Naive B cell (primary cell): ENCODE measurements at regions not wholly inside any gene's neighbourhood (a gene's known extent, or its start where the extent isn't known, plus 50 kb on each side); places are given as distances from the start of the nearest gene placed in this dataset.
A peak's percentile ranks its signal among the peaks of the same experiment; 100 is the strongest.

Source experiments
- ATAC-seq, 2 donors: fragments of 150-1000 bp; cut with Tn5 transposase; 2 replicates each; pipeline ENCODE4 v1.10.0; 2021; ENCODE audit warnings: low read depth in 2 of 2, mild to moderate bottlenecking in 2 of 2, moderate library complexity in 2 of 2
- DNase-seq: peaks from one replicate; pipeline ENCODE4 v3.0.0; 2022
- H3K27ac Mint-ChIP-seq, 6 donors: one replicate each; pipeline ENCODE4 v1.8.0; 2020 to 2022; ENCODE audit warnings: mild to moderate bottlenecking in 6 of 6, mixed read lengths in 6 of 6, moderate library complexity in 5 of 6, inconsistent platforms in 2 of 6
- H3K27me3 Mint-ChIP-seq, 3 donors: one replicate each; pipeline ENCODE4 v1.8.0; 2021 to 2022; ENCODE audit warnings: mixed read lengths in 3 of 3, mild to moderate bottlenecking in 1 of 3
- H3K36me3 Mint-ChIP-seq, 2 donors: one replicate each; pipeline ENCODE4 v1.8.0; 2020 to 2022; ENCODE audit warnings: mixed read lengths in 2 of 2, inconsistent platforms in 1 of 2, mild to moderate bottlenecking in 1 of 2
- H3K4me1 Mint-ChIP-seq, 3 donors: one replicate each; pipeline ENCODE4 v1.8.0; 2020 to 2022; ENCODE audit warnings: mixed read lengths in 3 of 3, inconsistent platforms in 1 of 3, mild to moderate bottlenecking in 1 of 3, moderate library complexity in 1 of 3
- H3K4me3 Mint-ChIP-seq, 8 donors: one replicate each; pipeline ENCODE4 v1.8.0; 2020 to 2022; ENCODE audit warnings: mild to moderate bottlenecking in 8 of 8, mixed read lengths in 8 of 8, moderate library complexity in 8 of 8, inconsistent platforms in 2 of 8
- H3K9me3 Mint-ChIP-seq, 7 donors: one replicate each; pipeline ENCODE4 v1.8.0; 2020 to 2022; ENCODE audit warnings: mixed read lengths in 7 of 7, mild to moderate bottlenecking in 5 of 7, inconsistent platforms in 2 of 7, moderate library complexity in 1 of 7

DNA sequence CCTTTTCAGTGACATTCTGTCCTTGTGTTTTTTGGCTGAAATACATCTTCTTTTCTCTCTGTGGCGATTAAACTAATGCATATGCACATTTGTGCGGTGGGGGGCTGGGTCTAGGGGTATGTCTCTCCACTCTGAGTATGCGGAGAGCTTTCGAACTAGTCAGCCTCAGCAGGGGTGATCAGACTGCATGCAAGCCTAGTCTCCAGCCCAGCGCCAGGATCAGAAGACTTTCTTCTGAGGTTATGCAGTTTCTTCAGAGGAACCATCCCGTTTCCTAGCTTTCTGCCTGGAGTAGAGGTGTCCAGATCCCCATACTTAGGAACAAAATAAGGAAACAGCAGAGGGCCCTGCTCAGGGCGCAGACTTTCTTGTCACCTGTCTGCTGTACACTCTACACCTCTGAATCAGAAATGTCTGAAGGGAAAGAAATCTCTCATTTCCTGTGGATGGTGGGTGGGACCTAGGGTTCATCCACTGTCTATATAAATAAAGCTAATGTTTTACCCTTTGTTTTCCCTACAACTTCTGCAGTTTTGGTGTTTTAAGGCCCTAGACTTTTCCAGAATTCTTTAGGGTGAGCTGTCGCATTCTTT, 230.4 kb downstream of the ABHD5 start:
- peaks cover 0 to 13% of the 10 kb centered on the region in 2 donors for H3K36me3 Mint-ChIP-seq
- H3K27me3 Mint-ChIP-seq, result peaks cover 45 to 56% (median 53%) of the 10 kb centered on the region in 3 donors
- DNase-seq (no peak), ATAC-seq (no peak)
- H3K4me3 Mint-ChIP-seq, result no peak overlapping the region
- H3K9me3 Mint-ChIP-seq, result peaks cover 0 to 21% (median 5%) of the 10 kb centered on the region in 7 donors
- H3K27ac Mint-ChIP-seq, result no peak overlapping the region
- H3K4me1 Mint-ChIP-seq, result peaks cover 0 to 6% (median 0%) of the 10 kb centered on the region in 3 donors

DNA sequence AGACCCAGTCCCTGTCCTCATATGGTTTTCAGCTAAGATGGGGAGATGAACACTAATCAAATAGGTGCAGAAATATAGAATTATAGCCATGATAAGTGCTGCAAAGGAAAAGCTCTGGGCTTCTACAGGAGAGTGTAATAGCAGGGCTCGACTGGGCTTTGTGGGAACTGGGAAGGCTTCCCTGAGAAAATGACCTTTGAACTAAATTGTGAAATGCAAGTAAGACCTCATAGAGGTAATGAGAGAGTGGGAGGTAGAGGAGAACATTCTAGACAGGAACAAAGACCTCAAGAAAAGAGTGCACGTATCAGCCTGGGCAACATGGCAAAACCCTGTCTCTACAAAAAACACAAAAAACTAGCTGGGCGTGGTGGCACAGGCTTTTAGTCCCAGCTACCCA, 231.6 kb downstream of the ABHD5 start:
- Mint-ChIP-seq H3K36me3 (peaks cover 0 to 13% of the 10 kb centered on the region in 2 donors), H3K4me1 (peaks cover 0 to 6% (median 0%) of the 10 kb centered on the region in 3 donors), H3K27me3 (peaks cover 52 to 60% (median 60%) of the 10 kb centered on the region in 3 donors), H3K9me3 (peaks cover 0 to 17% (median 4%) of the 10 kb centered on the region in 7 donors), H3K4me3 (no peak overlapping the region), H3K27ac (no peak overlapping the region)
- ATAC-seq (no peak), DNase-seq (no peak)

DNA sequence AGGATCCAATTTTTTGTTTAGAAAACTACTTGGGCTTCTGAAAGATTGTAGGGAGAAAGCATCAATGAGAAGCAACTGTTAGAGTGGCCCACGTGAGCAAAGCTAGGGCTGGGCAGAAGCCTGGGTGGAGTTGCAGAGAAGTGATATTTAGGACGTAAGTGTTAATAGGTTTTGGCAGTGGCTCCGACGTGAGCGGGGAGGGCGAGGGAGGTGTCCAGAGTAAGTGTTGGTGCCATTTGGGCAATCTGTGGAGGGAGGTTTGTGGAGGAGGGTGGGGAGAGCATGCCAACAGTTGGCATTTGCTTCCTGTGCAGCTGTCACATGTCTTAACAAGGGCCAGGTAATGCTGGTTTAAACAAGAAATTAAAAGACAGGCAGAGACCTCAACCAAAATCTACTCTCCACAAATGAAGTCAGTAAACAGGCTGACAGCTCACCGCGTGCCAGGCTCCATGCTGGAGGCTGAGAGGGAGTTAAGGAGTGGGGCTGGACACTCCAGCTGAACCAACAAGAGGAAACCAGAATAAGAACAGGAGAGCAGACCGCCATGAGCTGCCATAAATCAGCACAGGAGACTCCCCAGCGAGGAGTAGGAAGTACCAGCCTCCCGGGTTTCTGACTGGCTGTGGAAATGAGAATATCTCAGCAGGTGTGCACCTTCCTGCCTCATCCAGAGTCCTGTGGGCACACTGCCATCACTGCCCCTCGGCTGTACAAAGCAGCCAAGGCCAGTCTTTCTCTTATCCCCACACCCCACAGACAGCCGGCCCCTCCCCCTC, 232.6 kb downstream of the ABHD5 start:
- ATAC-seq (no peak), DNase-seq (no peak)
- Mint-ChIP-seq H3K36me3 (peaks cover 0 to 13% of the 10 kb centered on the region in 2 donors), H3K27ac (peak overlapping the region in 2 of 6 donors; percentile 78 to 85), H3K27me3 (peaks cover 54 to 60% (median 60%) of the 10 kb centered on the region in 3 donors), H3K4me1 (peaks cover 0 to 6% (median 0%) of the 10 kb centered on the region in 3 donors), H3K9me3 (peaks cover 0 to 17% (median 4%) of the 10 kb centered on the region in 7 donors), H3K4me3 (no peak overlapping the region)

DNA sequence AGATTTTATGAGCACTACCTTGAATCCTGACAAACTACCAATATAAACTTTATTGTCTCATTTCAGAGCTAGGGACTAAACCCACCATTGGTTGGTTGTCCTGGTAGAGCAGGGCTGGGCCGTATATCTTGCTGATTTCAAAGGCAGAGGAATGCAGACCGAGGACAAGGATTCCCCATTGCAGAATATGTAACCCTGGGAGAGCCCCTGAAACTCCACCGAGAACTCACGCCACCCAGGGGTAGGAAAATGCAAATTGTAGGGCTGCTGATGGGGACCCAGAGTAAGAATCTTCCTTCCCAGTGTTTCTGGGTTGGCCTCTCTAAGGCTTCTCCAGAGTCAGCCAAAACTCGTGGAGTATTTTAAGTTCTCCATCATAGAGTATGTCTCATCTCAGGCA, 235.3 kb downstream of the ABHD5 start:
- no peak for DNase-seq
- ATAC-seq, result no peak
- Mint-ChIP-seq H3K4me1 (peaks cover 0 to 6% (median 0%) of the 10 kb centered on the region in 3 donors), H3K36me3 (peaks cover 0 to 5% of the 10 kb centered on the region in 2 donors), H3K27me3 (peaks cover 48 to 57% (median 49%) of the 10 kb centered on the region in 3 donors), H3K4me3 (peak overlapping the region in 1 of 8 donors; percentile 65), H3K27ac (no peak overlapping the region), H3K9me3 (peaks cover 0 to 9% (median 0%) of the 10 kb centered on the region in 7 donors)

DNA sequence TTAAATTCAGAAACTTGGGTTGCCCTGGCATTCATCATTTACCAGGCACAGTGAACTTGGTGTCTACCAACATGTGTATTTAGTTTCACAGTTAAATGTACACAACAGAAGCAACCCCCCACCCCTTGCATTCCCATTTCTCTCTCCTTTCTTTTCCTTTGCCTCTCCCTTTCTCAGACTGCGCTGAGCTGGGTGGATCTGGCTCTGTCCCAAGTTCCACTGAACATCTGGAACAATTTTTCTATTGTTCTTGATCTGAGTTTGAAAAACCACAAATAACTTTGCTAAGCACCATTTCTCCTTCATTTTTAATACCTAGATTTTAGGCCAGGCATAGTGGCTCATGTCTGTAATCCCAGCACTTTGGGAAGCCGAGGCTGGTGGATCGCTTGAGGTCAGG, 242.2 kb downstream of the ABHD5 start:
- H3K27me3 Mint-ChIP-seq, result peaks cover 9 to 36% (median 30%) of the 10 kb centered on the region in 3 donors
- peaks cover 4 to 15% (median 13%) of the 10 kb centered on the region in 7 donors for H3K9me3 Mint-ChIP-seq
- ATAC-seq (no peak), DNase-seq (no peak)
- peak overlapping the region in 1 of 8 donors; percentile 10 for H3K4me3 Mint-ChIP-seq
- no peaks in the 10 kb centered on the region for H3K4me1 Mint-ChIP-seq
- no peak overlapping the region for H3K27ac Mint-ChIP-seq
- no peaks in the 10 kb centered on the region for H3K36me3 Mint-ChIP-seq

DNA sequence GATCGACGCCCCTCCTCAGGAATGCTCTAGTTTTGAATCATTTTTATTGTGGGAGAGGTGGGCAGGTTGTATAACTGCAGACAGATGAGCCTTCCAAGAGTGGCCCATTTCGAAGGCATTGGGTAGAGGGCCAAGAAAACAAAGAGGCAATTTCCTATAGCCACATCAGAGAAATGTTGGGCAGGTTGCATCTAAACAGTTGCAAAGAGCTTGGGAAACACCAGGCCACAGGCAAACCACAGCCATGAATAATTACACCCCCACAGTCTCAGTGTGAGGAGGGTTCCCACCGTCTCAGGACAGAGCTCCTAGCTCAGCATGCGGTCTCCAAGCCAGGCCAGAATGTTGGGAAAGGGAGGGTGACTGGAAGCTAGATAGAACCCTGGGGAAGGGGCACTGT, 257.3 kb downstream of the ABHD5 start:
- no peaks in the 10 kb centered on the region for H3K36me3 Mint-ChIP-seq
- ATAC-seq (no peak), DNase-seq (no peak)
- H3K9me3 Mint-ChIP-seq, result peaks cover 0 to 5% (median 1%) of the 10 kb centered on the region in 7 donors
- H3K27me3 Mint-ChIP-seq, result peaks cover 33 to 43% (median 36%) of the 10 kb centered on the region in 3 donors
- H3K27ac Mint-ChIP-seq, result no peak overlapping the region
- no peaks in the 10 kb centered on the region for H3K4me1 Mint-ChIP-seq
- no peak overlapping the region for H3K4me3 Mint-ChIP-seq

DNA sequence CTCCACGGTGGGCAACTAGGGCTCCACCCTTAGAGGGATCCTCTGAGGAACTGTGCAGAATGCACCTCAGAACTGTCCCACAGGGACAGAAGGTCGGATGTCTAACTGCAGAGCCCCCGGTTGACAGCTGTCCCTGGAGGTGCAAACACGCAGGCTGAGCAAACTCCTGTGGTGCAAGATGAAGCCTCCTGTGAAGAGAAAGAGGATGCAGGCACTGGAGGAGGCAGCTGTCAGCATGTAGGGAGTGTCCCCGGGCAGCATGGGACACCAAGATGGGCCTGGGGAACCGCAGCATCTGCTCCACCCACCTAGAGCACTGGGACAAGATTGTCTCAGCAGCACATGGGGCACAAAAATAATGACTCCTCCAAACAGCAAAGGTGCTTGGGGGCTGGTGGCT, 258.9 kb downstream of the ABHD5 start:
- Mint-ChIP-seq H3K4me1 (no peaks in the 10 kb centered on the region), H3K27ac (no peak overlapping the region), H3K36me3 (no peaks in the 10 kb centered on the region), H3K27me3 (peaks cover 34 to 45% (median 36%) of the 10 kb centered on the region in 3 donors), H3K9me3 (peaks cover 0 to 3% (median 0%) of the 10 kb centered on the region in 7 donors), H3K4me3 (no peak overlapping the region)
- ATAC-seq, result no peak
- DNase-seq, result no peak

DNA sequence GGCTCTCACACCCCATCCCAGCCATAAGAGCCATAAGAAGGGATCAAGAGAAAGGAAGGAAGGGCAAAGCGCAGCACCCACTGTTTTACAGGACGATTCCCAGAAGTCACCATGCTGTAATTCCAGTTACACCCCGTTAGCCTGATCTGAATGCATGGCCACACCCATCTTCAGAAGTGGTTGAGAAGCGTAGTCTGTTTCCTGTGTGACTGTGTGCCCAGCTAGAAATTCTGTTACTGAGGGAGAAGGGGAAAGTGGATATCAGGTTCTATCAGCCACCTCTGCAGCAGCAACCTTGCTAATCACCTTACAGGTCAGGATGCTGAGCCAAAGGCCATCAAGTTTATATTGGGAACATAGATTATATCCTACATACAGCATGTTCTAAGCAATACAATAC, 260.0 kb downstream of the ABHD5 start:
- Mint-ChIP-seq H3K27me3 (peaks cover 41 to 47% (median 45%) of the 10 kb centered on the region in 3 donors), H3K4me3 (no peak overlapping the region), H3K27ac (peak overlapping the region in 1 of 6 donors; percentile 22), H3K36me3 (no peaks in the 10 kb centered on the region), H3K9me3 (peaks cover 0 to 1% (median 0%) of the 10 kb centered on the region in 7 donors), H3K4me1 (no peaks in the 10 kb centered on the region)
- ATAC-seq (no peak), DNase-seq (no peak)

DNA sequence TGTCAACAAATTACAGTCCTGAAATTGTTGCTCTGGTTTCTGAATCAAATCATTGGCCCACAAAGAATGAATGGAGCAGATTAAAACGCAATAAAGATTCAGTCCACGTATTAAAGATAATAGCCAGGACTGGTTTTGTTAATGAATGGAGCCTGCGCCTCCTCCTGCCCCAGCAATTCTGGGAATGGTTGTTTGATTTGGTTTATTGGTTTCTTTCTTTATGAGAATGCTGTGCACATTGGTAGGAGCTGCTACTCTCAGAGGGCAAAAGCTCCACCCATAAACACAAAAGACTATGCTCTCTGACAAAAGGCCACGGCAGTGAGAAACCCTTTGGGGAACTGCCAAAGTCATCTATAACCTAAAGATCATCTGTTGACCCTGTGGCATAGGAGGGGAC, 261.1 kb downstream of the ABHD5 start:
- Mint-ChIP-seq H3K36me3 (no peaks in the 10 kb centered on the region), H3K4me1 (no peaks in the 10 kb centered on the region), H3K9me3 (peaks cover 0 to 3% (median 0%) of the 10 kb centered on the region in 7 donors), H3K4me3 (no peak overlapping the region), H3K27me3 (peaks cover 43 to 51% (median 45%) of the 10 kb centered on the region in 3 donors), H3K27ac (no peak overlapping the region)
- ATAC-seq, result no peak
- no peak for DNase-seq

DNA sequence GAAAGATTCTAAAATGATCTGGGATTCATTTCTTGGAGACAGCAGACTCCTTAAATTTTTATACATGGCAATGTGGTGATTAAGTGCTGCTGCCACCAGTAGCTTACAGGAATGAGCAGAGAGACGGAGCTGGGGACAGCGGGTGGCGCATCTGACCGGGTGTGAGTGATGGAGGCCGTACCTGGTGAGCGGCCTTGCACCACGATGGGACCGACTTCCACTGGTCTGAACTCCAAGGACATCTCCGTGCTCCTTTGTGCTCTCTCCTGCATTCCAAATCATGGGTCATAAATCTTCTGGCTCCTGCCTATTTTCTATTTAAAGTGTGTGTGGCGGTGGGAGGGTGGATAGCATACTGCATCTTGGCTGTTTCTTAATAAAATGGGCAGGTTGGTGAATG, 262.6 kb downstream of the ABHD5 start:
- H3K4me1 Mint-ChIP-seq, result no peaks in the 10 kb centered on the region
- ATAC-seq, result no peak
- no peak overlapping the region for H3K4me3 Mint-ChIP-seq
- H3K36me3 Mint-ChIP-seq, result no peaks in the 10 kb centered on the region
- H3K9me3 Mint-ChIP-seq, result peaks cover 0 to 3% (median 0%) of the 10 kb centered on the region in 7 donors
- peaks cover 36 to 48% (median 37%) of the 10 kb centered on the region in 3 donors for H3K27me3 Mint-ChIP-seq
- no peak for DNase-seq
- H3K27ac Mint-ChIP-seq, result peak overlapping the region in 1 of 6 donors; percentile 56

DNA sequence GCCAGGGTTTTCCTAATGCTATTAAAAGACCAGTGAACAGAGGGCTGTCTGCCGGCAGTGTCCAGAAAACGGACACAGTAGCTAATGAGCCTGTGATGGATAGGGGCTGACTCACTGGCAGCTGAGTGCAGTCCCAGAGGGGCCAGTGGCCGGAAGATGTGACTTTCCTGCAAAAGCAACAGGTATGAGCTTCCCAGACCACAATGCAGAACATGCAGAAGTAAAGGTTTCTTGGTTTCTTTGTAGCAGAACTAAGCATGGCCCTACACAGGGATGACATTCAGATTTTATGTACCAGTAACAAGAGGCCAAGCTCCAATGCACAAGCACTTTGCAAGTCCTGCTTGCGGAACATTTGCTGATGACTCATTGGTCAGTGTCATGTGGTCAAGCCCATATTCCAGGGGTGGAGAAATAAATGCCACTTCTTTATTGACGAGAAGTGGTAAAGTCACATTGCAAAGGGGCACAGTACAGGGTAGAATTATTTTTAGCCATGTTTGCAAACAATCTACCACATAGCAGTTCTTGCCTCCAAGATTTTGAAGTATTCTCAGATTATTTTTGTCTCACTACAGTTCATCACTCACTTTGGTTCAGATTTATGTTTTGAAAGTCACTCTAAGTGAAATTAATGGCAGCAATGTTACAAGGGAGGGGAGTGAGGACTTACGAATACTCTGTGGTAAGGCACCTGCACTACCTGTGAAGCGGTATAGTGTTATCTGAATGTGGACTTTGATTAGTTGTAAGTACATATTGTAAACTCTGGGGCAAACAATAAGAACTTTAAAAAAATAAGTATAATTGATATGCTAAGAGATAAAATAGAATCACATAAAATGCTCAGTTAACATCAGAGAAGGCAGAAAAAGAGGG, 263.3 kb downstream of the ABHD5 start:
- Mint-ChIP-seq H3K4me1 (no peaks in the 10 kb centered on the region), H3K9me3 (peaks cover 0 to 3% (median 0%) of the 10 kb centered on the region in 7 donors), H3K27me3 (peaks cover 31 to 49% (median 36%) of the 10 kb centered on the region in 3 donors), H3K36me3 (no peaks in the 10 kb centered on the region), H3K27ac (peak overlapping the region in 1 of 6 donors; percentile 56), H3K4me3 (no peak overlapping the region)
- ATAC-seq (no peak), DNase-seq (no peak)

DNA sequence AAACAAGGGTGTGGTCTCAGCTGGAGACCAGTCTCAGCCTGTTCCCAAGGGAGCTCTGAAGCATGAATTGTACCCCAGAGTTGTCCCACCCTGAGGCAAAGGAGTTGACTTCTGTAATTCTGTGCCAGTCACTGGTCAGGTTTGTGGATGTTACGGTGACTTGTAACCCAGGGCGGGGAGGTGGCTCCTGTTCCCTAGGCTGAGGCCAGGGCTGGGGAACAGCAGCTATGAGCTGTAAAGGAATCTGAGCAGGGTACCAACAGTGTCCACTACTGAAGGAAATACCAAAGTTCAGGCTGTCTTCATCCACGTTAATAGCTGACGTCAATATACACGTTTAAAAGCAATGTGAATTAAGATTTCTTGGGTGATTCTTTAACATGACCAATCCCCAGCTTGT, 266.2 kb downstream of the ABHD5 start:
- no peaks in the 10 kb centered on the region for H3K4me1 Mint-ChIP-seq
- H3K27ac Mint-ChIP-seq, result no peak overlapping the region
- no peak overlapping the region for H3K4me3 Mint-ChIP-seq
- H3K27me3 Mint-ChIP-seq, result peaks cover 33 to 38% (median 34%) of the 10 kb centered on the region in 3 donors
- ATAC-seq, result no peak
- no peak for DNase-seq
- no peaks in the 10 kb centered on the region for H3K36me3 Mint-ChIP-seq
- H3K9me3 Mint-ChIP-seq, result peaks cover 0 to 2% (median 0%) of the 10 kb centered on the region in 7 donors

DNA sequence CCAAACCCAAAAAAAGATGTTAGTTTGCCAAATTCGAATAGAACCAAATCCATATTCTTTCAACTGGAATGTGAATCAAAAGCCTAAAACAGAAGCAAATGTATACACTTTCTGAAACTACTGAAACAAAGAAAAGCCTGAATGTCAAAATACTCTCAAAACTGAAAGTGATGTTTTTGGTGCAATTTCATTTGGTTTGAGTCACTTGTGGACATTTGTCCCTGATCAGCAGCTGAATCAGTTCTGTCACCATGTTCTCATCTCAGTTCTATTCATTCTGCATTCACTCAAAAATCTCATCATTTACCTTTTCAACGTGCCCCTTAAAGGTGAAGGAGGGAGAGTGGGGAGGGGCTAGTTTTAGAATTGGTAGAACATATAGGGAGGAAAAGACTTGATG, 266.8 kb downstream of the ABHD5 start:
- Mint-ChIP-seq H3K4me1 (no peaks in the 10 kb centered on the region), H3K36me3 (no peaks in the 10 kb centered on the region), H3K27ac (peak overlapping the region in 1 of 6 donors; percentile 5), H3K27me3 (peaks cover 33 to 35% (median 35%) of the 10 kb centered on the region in 3 donors), H3K9me3 (peaks cover 0 to 2% (median 0%) of the 10 kb centered on the region in 7 donors), H3K4me3 (no peak overlapping the region)
- ATAC-seq (no peak), DNase-seq (no peak)
